ENCODE measurements at regions not wholly inside any gene's neighbourhood (a gene's known extent, or its start where the extent isn't known, plus 50 kb on each side); places are given as distances from the start of the nearest gene placed in this dataset.

DNA sequence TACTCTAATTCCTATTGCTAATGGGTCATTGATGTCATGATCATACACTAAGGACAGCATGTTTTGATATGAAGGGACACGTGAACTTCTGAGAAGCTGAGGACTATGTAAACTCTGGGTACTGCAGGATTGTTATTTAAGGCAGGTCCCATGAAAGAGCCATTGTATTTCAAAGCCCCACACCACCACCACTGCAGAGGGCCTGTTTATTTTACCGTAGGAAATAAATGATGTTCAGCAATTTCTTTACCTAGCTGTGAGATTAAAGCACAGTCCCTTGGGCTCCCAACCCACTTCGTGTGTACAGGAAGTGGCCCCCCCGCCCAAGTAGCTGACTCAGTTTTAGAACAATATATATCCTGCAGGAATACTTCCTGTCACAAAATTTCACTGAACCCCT, 89.8 kb upstream of the ACSL4 start:
- Histone ChIP-seq H3K4me2 (no peak overlapping the region), H3K27me3 (peaks cover 80% of the 10 kb centered on the region), H3K4me1 (no peaks in the 10 kb centered on the region), H3K36me3 (no peaks in the 10 kb centered on the region), H3K27ac (no peak overlapping the region), H3K9me3 (no peaks in the 10 kb centered on the region), H3K9ac (no peak overlapping the region), H4K20me1 (no peaks in the 10 kb centered on the region), H3K4me3 (no peak overlapping the region)
- TF ChIP-seq Cebpa-rat (IDR thresholded peaks at IDR 0.05) = no peak

DNA sequence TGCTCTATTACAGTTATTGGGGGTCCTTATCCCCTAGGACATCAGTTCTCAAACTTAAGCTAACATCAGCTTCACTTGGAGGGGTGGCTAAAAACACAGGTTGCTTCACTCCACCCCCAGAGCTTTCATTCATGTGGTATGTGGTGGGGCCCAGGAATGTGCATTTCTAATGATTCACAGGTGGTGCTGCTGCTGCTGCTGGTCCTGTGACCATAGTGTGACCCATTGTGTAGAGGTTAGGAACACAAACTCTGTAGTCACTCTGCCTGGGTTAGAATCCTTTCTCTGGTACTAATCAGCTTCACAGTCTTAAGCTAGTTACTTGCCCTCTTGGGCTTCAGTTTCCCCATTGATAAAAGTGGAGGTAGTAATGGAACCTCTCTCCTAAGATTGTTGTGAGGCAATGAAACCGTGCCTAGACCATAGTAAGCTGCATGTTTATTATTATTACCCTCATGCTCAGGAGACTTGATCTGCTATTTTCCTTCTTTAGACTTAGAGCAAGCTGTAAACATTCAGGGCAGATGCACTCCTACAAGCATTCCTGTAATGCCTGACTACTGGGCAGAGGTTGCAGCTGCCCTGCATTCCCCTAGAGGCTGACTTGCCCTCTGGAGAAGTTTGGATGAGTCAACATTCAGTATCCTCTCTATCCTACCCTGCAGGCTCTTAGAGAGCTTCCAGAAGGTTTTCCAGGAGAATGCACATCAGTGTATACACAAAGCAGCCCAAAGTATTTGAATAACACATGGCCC, 94.1 kb upstream of the ACSL4 start:
- Histone ChIP-seq H3K9ac (no peak overlapping the region), H3K4me3 (no peak overlapping the region), H3K4me1 (no peaks in the 10 kb centered on the region), H3K27me3 (peaks cover 89% of the 10 kb centered on the region), H3K36me3 (no peaks in the 10 kb centered on the region), H3K27ac (no peak overlapping the region), H4K20me1 (no peaks in the 10 kb centered on the region), H3K4me2 (no peak overlapping the region), H3K9me3 (no peaks in the 10 kb centered on the region)
- TF ChIP-seq Cebpa-rat (IDR thresholded peaks at IDR 0.05) = no peak

DNA sequence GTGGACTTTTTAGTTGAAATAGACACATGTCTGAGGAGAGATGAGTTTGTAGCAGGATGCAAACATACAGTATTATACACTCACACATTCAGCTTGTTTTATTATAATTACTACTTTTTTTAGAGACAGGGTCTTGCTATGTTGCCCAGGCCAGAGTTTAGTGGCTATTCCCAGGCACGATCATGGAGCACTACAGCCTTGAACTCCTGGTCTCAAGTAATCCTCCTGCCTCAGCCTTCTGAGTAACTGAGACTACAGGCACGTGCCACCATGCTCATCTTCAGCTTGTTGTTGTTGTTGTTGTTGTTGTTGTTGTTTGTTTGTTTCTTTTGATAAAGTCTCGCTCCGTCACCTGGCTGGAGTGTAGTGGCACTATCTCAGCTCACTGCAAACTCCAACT, 94.7 kb upstream of the ACSL4 start:
- H3K27ac ChIP-seq = no peak overlapping the region
- no peaks in the 10 kb centered on the region for H4K20me1 ChIP-seq
- H3K9ac ChIP-seq = no peak overlapping the region

DNA sequence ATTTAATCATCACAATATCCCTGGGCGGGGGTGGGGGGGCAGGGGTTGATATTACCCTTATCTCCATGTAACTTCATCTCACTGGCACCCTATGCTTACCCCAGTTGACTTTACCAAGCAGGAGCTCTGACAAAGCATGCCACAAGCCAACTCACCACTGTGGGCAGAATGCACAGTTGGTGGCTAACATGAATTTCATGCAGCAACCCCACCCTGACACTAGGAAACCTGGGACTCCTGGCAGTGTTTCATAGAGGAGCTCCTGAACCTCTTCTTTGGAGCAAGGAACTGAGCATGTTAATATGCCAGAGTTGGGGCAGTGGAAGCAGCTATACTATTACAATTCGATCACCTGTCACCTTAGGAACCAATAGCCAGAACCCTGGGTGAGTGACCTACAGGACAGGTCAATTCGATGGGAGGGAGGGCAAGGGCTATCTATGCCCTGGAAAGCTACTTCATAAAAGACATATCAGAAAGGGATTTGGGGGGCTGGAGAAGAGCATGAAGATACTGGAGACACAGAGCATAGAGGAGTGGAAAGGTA, 97.2 kb upstream of the ACSL4 start:
- no peak for TF ChIP-seq Cebpa-rat (IDR thresholded peaks at IDR 0.05)
- no peak overlapping the region for H3K4me2 ChIP-seq

More for the DNA sequence above, 94.7 kb upstream of the ACSL4 start:
- Histone ChIP-seq H3K27me3 (peaks cover 89% of the 10 kb centered on the region), H3K36me3 (no peaks in the 10 kb centered on the region), H3K4me1 (no peaks in the 10 kb centered on the region), H3K4me3 (no peak overlapping the region), H3K4me2 (no peak overlapping the region), H3K9me3 (no peaks in the 10 kb centered on the region)
- no peak for TF ChIP-seq Cebpa-rat (IDR thresholded peaks at IDR 0.05)

DNA sequence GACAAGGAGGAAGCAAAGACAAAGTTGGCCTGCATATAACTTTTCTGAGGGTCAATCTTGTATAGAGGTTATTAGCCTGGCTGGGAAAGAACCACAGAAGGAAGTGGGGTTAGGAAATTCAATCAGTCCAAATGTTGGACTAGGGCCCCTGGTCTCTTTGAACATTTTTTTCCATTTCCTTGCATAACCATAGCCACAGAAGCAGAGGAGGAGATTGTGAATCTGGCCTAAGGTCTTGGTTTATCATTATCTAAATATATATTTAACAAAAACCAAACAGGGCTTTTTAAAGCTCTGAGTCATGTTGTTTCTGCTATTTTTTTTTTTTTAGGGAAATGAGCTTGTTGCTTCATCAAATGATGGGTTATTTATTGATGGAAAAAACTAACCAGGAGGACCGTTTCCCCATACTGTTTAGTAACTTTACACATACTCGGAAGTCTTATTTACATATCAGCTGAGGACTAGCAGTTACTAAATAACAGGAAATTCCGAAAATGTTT, 97.7 kb upstream of the ACSL4 start:
- H3K4me3 ChIP-seq = no peak overlapping the region
- no peak overlapping the region for H3K9ac ChIP-seq
- no peaks in the 10 kb centered on the region for H3K36me3 ChIP-seq
- no peaks in the 10 kb centered on the region for H3K9me3 ChIP-seq
- H3K4me2 ChIP-seq = no peak overlapping the region
- no peaks in the 10 kb centered on the region for H4K20me1 ChIP-seq
- H3K27ac ChIP-seq = no peak overlapping the region
- H3K27me3 ChIP-seq = peaks cover 81% of the 10 kb centered on the region
- no peaks in the 10 kb centered on the region for H3K4me1 ChIP-seq
- TF ChIP-seq Cebpa-rat (IDR thresholded peaks at IDR 0.05) = no peak

More for the DNA sequence above, 97.2 kb upstream of the ACSL4 start:
- Histone ChIP-seq H3K4me3 (no peak overlapping the region), H3K4me1 (no peaks in the 10 kb centered on the region), H3K36me3 (no peaks in the 10 kb centered on the region), H3K9me3 (no peaks in the 10 kb centered on the region), H3K27me3 (peaks cover 81% of the 10 kb centered on the region), H4K20me1 (no peaks in the 10 kb centered on the region), H3K9ac (no peak overlapping the region), H3K27ac (no peak overlapping the region)

DNA sequence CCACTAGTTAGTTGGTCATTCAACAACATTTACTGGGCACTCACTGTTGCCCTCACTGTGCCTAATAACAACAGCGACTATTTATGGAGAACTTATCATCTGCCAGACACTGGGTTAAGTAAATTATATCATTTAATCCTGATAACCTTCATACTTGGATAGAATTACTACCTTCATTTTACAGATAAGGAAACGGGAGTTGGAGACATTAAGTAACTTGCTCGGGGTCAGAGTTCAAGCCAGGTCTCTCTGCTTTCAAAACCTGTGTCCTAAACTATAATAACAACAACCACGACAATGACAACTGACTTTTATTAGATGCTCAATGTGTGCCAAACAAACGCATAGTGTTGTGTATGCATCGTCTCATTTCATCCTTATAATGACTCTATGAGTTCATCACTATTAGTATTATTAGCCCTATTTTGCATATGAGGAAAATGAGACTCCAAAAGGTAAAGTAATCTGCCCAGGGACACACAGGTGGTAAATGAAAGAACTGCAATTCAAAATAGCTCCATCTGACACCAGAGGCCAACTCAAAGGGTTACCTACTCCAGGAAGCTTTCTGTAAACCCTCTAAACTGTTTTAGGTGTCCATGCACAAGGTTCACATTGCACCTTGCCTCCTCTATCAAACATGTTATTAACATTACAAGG, 98.4 kb upstream of the ACSL4 start:
- Histone ChIP-seq H4K20me1 (no peaks in the 10 kb centered on the region), H3K9ac (no peak overlapping the region), H3K27ac (no peak overlapping the region), H3K4me2 (no peak overlapping the region), H3K4me3 (no peak overlapping the region), H3K4me1 (no peaks in the 10 kb centered on the region), H3K27me3 (peaks cover 80% of the 10 kb centered on the region), H3K36me3 (no peaks in the 10 kb centered on the region), H3K9me3 (no peaks in the 10 kb centered on the region)
- TF ChIP-seq Cebpa-rat (IDR thresholded peaks at IDR 0.05) = no peak

DNA sequence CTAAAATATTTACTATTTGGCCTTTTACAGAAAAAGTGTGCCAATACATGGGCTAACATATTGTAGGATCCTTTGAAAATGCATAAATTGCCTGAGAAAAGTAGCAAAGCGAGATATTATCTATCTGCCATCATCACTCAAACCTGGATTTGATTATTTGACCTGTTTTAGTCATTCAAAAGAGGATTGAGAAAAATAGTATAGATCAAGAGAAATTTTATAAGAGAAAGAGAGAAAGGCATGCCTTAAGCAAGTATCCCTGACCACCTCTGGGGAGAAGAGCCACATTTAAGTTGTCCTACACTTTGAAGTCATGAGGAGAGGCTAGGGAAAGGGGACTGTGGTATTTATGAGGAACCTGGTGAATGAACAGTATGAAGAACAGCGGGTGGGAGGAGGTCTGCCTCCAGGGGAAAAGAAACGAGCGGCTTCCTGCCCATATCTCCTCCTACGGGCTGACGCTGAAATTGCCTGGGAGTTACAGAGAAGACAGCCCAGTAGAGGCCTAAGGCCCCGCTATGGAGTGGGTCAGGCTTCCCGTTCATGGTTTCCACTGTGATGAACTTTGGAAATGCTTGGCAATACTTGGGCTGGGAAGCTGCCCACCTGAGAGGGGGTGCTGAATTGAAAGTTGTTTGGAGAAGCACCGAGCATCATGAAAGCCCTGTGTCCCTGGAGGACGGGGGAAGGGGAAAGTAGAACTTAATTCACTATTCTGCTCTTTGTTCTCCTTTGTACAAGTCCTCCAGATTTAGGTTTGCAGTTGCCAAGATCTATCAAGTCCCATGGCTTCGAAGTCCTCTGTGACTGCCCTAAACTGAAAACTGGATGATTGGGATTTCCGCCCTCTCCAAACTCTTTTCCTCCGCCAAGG, 106.9 kb upstream of the ACSL4 start:
- H3K4me2 ChIP-seq = peak overlapping the region; percentile 40
- H3K9me3 ChIP-seq = no peaks in the 10 kb centered on the region
- no peaks in the 10 kb centered on the region for H3K36me3 ChIP-seq
- H3K27me3 ChIP-seq = peaks cover 88% of the 10 kb centered on the region
- H4K20me1 ChIP-seq = no peaks in the 10 kb centered on the region
- no peak for TF ChIP-seq Cebpa-rat (IDR thresholded peaks at IDR 0.05)
- H3K4me3 ChIP-seq = no peak overlapping the region
- no peak overlapping the region for H3K9ac ChIP-seq
- no peak overlapping the region for H3K27ac ChIP-seq
- peaks cover 10% of the 10 kb centered on the region for H3K4me1 ChIP-seq

DNA sequence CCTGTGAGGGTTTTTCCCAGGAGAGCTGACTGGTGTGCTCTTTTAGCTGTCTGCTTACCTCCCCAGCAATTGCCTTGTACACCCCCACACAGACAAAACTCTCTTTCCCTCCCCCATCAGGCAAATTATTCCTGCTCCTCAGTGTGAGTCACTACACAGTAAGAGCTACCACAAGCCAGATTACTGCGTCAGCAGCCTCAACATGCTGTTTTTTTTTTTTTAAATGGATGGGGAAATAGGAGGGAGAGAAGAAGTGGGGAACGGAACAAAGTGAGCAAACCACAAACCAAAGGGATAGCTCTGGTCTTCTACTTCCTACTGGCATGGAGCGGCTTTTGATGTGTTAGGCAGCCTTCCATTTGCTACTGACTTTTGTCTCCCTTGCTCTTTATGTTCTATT, 107.5 kb upstream of the ACSL4 start:
- Histone ChIP-seq H3K9ac (no peak overlapping the region), H3K4me1 (peaks cover 10% of the 10 kb centered on the region), H3K27ac (no peak overlapping the region), H4K20me1 (no peaks in the 10 kb centered on the region), H3K9me3 (no peaks in the 10 kb centered on the region), H3K4me3 (no peak overlapping the region), H3K27me3 (peaks cover 88% of the 10 kb centered on the region), H3K4me2 (peak overlapping the region; percentile 40), H3K36me3 (no peaks in the 10 kb centered on the region)
- no peak for TF ChIP-seq Cebpa-rat (IDR thresholded peaks at IDR 0.05)

DNA sequence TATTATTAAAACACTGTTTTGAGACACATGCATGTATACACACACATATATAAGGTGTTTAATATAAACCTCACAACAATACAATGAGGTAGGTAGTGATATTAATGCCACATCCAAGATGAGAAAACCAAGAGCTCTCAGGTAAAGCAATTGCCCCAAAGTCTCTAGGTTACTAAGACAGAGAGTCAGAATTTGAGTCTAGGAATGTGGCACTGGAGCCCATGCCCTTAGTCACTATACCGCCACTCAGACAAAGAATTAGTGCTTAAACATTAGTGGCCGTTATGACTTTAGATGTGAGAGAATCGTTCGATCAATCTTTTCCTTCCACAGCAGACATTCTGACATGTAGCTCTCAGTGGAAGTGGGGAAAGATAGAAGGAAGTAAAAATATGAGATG, 108.2 kb upstream of the ACSL4 start:
- TF ChIP-seq Cebpa-rat (IDR thresholded peaks at IDR 0.05) = no peak
- Histone ChIP-seq H3K9me3 (no peaks in the 10 kb centered on the region), H3K4me3 (no peak overlapping the region), H3K27ac (no peak overlapping the region), H3K4me1 (peaks cover 10% of the 10 kb centered on the region), H3K36me3 (no peaks in the 10 kb centered on the region), H4K20me1 (no peaks in the 10 kb centered on the region), H3K4me2 (no peak overlapping the region), H3K9ac (no peak overlapping the region), H3K27me3 (peaks cover 88% of the 10 kb centered on the region)

Measured in BLaER1 (cell line).